GM18870 (cell line): ENCODE measurements at regions not wholly inside any gene's neighbourhood (a gene's known extent, or its start where the extent isn't known, plus 50 kb on each side); places are given as distances from the start of the nearest gene placed in this dataset.

Source experiments
- ATAC-seq: cut with Tn5 transposase; IDR thresholded peaks from one replicate; pipeline ENCODE4 v1.9.1; 2021; ENCODE audit warnings: moderate library complexity; ENCODE audit not compliant: unreplicated experiment

DNA sequence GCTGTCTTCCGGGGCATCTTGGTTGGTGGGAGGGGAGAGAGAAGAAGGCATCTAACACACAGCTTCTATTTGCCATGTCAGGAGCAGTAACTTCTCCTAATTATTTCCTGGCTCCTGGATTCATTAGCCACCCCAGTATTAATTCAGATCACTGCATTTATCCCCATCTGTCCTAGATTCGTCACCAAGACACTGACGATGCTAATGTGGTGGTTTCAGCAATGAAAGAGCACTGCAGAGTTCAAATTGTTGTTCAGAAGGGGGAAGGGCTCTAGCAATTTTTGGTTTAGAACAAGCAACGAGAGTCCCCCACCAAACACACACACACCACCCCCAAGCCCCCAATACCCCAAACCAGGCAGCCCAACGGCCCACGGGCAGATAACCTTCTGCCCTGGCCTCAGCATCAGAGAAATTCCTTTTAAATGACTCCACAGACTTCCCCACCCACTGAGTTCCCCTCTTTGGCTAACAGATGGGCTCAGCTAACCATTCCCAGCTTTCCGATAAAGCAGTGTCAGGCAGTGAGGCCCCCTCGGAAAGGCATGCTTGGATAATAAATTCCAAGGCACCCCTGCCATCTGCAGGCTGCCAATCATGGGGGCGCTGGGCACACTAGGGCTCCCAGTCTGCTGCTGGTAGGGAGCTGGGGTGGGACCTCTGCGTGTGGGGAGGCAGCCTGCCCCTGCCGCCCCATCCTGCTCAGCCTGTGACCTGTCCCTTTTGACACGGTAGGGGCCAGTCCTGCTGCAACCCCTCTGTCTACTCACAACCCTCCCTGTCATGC, 453.5 kb downstream of the MIAT start:
- ATAC-seq: no peak

DNA sequence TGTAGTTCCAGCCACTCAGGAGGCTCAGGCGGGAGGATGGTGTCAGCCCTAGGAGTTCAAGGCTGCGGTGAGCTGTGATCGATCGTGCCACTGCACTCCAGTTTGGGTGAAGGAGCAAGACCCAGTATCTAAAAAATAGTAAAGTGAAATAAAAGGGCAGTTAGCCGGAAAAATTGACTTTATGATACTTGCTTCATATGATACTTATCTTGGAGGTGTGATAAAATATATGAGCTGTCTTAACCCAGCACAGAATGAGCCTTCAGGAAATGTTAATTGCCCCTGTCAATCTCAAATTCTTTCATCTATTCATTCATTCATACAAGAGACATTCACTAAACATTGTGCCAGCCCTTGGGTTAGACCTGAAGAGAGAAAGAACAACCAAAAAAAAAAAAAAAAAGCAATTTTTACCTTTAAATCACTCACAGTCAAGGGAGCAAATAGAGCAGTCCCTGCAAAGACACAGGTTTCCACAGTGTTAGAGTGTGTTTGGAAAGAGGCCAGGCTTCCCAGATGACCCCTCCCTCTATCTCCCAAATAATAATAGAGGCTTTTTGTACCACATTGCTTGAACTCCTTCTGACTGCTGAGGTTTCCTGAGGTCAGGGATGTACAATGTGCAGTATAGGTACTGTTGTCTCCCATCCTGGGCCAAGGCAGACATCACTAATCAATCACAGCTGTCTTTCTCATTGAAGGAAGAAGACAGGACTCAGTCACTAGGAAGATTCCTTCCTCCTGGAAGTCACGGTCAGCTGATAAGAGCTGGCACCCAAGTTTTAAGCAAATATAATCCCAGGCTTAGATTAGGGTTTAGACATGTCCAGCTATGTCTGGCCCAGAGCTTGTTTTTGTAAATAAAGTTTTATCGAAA, 454.6 kb downstream of the MIAT start:
- ATAC-seq: no peak

DNA sequence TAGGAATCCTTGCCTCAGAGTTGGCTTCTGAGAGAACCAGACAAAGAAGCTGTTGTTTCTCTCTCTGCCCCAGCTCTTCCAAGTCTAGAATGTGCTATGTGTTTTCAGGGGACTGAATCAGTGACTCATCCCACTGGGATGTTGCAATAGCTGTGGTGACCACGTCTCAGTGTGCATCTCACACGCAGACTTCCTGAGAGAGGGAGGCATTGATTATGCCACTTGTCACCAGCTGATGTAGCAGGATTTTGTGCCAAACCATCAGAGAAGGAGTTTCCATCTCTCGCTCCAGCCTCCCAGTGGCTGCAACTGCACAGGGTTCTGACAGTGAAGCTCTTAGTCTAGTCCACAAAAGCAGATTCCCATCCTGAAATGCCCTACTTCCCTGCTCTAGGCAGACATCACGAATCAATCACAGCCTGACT, 455.8 kb downstream of the MIAT start:
- ATAC-seq: no peak

DNA sequence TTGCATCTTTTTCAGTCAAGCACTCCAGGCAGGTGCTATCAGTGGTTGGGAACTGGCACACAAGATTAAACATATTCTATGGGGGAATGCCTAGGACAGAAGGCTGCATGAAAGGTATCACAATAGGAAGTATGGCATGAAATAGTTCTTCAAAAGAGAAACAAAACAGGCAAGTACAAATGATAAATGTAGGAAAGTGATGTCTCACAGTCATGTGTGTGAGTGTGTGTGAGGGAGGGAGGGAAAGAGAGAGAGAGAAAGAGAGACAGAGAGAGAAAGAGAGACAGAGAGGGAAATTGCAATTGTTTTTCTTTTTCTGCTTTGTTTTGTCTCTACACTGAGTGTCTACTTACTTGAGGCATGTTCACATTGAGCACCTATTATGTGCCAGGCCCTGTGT, 456.3 kb downstream of the MIAT start:
- ATAC-seq: no peak

DNA sequence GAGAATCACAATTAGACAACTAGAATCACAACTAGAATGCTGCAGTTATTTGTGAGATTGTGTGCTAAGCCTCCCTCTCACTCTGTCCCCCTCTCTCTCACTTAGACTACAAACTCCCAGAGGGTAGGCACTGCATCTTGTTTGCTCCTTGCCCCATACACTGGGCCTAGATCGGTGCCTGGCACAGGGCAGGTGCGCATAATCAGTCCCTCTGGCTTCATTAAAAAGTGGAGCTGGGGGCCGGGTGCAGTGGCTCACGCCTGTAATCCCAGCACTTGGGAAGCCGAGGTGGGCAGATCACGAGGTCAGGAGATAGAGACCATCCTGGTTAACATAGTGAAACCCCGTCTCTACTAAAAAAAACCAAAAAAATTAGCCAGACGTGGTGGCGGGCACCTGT, 456.8 kb downstream of the MIAT start:
- no peak for ATAC-seq

DNA sequence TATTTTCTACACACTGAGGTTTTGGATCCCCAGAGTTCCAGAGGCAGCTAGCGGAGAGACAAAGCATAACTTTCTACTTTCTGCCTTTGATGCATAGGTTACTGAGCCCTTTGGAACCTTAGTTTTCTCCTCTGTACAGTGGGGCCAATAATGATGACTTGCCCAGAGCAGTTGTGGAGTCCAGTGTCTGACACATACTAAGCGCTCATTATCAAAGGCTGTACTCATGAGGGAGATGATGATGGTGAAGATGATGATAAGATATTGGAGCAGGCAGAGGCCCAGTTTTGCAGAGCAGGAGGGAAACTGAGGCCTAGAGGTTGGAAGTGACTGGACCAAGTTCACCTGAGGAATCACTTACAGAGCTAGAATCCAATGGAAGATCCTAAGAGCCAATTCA, 458.0 kb downstream of the MIAT start:
- ATAC-seq: no peak

DNA sequence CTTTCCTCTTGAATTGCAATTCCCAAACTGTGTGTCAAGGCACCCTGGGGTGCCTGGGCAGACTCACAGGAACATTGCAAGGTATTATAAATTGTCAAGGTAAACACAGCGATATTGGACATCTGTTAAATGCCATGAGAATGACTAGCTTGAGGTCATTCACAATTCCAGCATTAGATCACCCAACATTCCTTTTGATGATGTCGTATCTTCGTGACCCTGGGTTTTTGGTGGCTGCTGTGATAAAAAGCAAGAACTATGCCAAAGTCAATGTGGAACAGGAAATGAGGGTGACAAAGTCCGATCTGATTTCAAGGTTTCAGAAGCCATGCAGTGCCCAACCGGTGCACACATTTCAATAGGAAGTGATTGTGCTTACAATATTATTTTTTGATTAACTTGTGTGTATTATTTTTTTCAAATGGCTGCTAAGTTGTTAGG, 458.4 kb downstream of the MIAT start:
- ATAC-seq: no peak

DNA sequence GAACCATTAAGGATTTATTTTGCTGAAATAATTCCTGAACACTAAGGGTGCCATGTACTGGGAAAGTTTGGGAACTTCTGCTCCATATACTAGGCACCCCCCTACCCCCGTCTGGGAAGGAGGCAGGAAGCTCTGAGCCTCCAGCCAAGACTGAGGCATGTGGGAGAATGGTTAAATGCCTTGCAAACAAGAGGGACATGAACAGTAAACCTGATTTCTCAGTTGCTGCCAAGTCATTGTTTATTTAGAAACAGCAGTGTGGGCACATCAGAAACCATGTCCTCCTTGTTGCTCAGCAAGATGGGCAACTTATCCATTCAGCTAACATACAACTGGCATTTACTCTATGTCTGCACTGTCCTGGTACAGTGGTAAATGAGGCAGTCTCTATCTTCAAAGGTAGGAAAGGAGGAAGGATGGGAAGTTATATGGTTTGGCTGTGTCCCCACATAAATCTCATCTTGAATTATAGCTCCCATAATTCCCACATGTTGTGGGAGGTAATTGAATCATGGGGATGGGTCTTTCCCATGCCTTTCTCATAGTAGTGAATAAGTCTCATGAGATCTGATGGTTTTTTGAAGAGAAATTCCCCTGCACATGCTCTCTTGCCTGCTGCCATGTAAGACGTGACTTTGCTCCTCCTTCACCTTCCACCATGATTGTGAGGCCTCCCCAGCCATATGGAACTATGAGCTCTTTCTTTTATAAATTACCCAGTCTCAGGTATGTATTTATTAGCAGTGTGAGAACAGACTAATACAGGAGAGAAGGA, 459.1 kb downstream of the MIAT start:
- ATAC-seq: no peak

DNA sequence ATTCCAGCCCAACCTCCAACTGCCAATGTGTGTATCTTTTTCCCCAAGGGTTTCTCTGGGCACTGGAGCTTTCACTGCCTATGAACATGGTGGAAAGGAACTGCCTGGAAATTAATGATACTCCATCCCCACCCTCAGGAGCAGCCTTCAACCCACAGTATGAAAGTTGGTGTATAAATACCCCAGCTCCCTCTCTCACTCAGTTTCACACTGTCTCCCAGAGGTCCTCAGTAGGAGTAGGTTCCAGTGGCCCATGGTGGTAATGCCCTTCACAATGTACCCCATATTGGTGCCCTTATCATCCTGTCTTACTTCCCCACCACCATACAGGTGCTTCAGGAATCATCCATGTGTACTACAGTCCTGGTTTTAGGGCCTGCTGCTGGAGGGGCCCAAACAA, 462.6 kb downstream of the MIAT start:
- ATAC-seq: no peak

DNA sequence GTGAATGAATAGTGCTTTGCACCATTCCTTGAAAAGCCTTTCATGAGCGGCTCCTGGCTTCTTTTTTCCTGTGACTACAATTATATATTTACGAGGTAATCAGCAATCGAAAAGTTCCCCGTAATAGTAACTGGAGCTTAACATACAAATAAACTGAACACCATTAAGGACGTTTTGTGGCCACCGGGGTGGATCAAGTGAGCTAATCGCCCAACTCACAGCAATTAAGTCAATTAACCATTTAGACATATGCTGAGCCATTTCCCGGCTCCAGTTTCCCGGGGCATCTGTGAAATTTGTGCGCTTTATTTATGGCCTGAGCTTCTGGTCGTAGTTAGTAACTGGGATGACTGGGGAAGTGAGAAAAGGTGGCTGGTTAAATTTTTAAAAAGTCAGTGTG, 465.2 kb downstream of the MIAT start:
- no peak for ATAC-seq

DNA sequence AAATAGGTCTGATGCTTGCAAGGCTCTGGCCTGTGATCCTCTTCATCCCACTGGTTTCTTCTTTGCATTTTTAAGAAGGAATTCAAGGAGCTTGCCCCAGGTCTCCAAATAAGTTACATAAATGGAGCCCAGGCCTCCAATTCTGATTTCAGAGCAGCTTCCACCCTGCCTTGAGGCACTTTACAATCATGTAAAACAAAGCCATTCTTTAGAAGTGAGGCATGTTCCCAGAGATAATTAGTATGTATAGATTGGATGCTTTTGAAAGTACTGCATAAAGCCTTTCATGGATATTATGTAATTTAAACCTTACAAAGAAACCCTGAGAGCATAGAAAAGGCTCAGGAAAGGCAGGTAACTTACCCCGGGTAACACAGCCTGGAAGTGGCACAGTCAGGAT, 466.5 kb downstream of the MIAT start:
- ATAC-seq: no peak

DNA sequence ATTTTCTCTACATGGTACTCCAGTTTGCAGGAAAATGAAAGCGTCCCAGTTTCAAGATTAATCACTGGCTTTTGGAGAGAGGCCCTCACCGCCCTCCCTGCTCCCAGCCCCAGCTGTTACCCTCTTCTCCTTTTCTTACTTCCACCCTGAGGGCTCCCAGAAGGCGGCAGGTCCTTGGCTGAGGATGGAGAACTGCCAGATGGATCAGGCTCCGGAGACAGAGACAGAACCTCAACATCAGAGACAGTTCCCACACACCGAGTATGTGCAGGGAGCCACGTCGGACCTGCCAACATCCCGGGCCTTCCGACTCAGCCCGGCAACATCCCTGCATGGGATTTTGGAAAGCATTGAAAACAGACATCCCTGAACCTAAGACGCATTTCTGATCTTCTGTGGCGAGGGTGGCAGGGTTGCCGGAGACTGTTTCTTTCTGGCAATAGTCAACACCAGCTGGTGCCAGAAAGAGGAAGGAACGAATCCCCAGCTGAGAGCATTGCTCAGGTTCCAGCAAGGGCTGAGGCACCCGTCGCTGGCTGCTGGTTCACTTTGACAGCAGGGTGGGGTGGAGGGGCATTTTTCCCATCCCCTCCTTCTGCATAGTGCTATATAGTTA, 467.1 kb downstream of the MIAT start:
- no peak for ATAC-seq

DNA sequence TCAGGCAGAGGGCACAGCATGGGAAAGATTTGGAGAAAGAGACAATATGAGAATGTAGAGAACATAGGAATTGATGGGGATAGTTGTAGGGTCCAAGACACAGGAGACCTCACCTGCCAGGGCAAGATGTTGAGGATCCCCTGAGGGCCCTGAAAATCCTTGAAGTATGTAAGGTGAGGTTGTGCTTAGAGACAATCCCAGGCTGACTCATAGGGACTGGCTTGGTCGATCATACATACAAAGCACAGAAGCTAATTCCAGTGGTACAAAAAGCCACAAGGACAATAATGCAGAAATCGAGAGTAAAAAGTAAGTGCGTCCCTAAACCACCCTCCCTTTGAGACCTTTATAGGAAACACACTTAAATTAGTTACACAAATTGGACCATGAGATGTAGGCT, 468.2 kb downstream of the MIAT start:
- no peak for ATAC-seq

DNA sequence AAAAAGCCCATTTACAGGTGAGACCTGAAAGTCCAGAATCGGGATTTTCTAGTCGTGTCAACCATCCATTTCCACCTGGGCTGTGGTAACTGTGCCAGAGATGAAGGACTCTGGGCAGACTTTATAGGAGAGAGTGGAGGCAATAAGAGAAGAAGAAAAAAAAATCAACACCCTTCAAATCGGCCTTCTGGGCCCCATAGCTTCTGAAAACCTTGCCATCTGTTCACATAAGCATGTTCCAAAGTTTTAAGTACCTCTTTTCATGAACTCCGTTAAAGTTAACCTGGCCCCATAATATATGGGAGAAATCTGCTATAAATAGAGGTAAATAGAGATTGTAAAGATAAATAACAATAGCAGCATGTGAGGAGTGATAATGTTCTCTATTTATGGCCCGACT, 470.5 kb downstream of the MIAT start:
- no peak for ATAC-seq

DNA sequence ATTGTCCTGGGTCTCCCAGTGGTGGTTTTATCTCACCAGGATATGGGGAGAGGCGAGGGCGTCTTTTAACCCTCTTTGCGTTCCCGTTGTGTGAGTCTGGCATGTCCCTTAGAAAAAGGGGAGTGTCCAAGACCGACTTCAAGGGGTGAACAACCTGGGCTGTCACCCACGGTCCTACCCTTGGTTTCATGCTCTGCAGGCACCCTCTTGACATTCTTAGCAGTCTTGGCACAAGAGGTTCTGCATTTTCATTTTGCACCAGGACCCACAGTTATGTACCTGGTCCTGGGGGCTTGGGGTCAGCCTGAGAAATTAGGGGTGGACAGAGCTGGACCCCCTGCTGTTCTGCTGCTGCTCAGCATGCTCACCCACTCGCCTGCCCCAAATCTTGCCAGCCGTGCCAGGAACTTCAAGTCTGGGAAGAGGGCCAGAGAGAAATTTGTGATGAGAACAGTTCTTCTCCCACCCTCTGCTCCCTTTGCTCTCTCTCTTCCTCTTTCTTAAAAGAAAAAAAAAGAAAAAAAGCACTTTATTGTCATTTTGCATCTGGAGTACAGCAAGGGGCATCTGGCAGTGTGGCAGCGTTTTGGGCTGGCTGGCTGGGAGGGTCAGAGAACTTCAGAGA, 471.2 kb downstream of the MIAT start:
- no peak for ATAC-seq

DNA sequence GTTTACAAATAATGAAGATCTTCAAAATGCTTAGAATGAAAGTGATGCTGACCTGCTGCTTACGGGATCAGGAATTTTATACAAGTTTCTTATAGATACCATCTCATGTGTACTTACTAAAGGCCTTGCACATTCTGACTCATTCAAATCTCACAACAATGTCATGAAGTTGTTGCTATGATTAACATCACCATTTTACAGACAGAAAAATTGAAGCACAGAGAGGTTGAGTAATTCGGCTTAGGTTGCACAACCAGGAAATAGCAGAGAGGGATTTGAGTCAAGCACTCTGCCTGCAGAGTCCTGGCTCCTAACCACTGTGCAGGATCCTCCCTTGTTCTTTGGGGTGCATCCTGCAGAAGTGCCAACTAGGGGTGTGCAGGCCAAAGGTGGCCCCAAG, 471.9 kb downstream of the MIAT start:
- ATAC-seq: no peak

DNA sequence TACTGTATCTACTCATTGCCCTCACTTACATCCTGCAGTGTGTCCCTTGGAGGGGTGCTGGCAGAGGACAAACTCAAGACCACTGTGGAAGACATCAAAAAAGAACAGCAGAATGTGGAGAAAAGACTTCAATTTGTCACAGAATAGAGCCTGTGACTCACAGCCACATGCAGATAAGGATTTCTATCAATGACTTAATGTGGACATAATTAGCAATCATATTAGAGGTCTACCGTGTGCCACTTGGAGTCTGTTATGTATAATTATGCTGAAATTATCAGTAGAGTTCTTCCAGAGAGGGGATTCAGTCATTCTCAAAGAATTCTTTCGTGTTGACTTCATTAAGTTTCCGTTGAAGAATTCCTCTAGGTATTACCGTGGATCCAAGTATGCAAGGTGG, 473.5 kb downstream of the MIAT start:
- ATAC-seq: no peak

DNA sequence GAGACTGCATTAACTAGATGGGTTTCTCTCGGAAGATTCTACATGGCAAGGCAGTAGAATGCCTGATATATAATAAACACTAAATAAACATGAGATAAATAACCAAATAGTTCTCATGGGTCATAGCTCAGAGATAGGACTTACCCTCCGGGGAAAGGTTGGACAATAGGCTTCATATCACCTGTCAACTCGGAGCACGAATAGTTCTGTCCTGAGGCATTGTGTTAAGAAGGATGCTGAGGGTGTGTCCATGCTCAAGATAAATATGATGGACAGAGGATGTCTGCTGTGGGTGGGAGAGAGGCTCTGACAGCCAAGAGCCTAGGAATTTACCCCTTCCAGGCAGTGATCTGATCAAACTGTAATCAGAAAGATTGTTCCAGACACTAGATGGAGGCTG, 474.0 kb downstream of the MIAT start:
- no peak for ATAC-seq

DNA sequence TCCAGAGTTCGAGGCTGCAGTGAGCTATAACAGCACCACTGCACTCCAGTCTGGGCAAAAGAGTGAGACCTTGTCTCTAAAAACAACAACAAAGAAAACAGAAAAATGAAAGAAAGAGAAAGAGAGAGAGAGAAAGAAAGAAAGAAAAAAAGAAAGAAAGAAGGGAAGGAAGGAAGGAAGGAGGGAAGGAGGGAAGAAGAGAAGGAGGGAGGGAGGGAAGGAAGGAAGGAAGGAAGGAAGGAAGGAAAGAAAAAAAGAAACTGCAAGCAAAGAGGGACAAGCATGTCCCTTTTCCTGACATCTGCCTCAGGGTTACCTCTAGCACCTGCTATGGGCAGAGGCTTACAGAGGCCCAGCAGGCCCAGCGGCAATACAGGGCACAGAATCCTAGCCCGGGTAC, 475.0 kb downstream of the MIAT start:
- ATAC-seq: no peak

DNA sequence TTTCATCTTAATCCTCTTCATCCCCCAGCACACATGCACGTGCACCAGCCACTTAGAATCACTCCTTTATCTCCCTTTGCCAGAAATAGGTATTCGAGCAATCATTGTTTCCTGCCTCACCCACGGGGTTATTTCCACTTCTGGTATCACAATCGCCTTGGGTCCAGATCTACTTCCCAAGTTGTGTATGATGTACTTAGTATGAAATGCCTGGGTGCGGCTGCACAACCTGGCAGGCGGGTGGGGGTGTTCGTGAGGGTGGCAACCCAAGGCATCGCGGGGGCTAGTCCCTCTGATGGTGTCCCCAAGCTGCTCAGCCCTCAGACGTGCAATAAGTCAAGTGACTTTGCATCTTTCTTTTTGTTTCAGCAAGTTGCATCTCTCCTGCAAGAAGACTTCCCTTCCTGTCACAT, 475.6 kb downstream of the MIAT start:
- no peak for ATAC-seq
